ENCODE measurements at regions not wholly inside any gene's neighbourhood (a gene's known extent, or its start where the extent isn't known, plus 50 kb on each side); places are given as distances from the start of the nearest gene placed in this dataset.

DNA sequence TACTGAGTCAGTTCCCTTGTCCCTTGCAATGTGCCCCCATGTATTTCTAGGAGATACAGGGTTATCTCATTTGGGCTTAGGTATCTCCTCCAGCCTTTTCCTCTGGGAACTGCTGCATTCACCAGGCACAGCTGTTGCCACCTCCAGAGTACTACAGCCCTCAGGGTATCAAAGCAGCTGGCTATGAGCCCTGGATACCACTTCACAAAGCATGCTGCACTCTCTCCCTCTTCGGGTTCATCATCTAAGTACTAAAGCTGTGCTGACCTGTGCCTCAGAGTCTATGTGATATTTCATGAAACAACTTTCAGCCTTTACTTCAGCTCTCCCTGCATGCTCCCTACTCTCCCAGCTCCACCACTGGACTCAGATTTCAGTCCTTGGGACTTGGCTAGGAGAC lies 62.3 kb downstream of the CCDC185 start:
- in situ Hi-C loops (cut with MboI; ENCODE audit: low sequenced_read_pairs) (no loop called here), dilution Hi-C loops (cut with HindIII; ENCODE audit: low sequenced_read_pairs, unreplicated experiment) (no loop called here), intact Hi-C loops (cut with micrococcal nuclease) (no loop called here)
- no peaks in the 10 kb centered on the region for H3K9me1 ChIP-seq (ENCODE audit: insufficient read depth, low read length)
- H2BK20ac ChIP-seq (ENCODE audit: low read depth, low read length) = no peak overlapping the region
- H4K5ac ChIP-seq (ENCODE audit: low read depth, low read length) = no peak overlapping the region
- no peaks in the 10 kb centered on the region for H3K79me1 ChIP-seq (ENCODE audit: low read depth in 1 of 2, low read length in 2 of 2)
- no peaks in the 10 kb centered on the region for H3K36me3 ChIP-seq (ENCODE audit: control insufficient read depth, insufficient read depth, low read length)
- ChIA-PET POLR2A (ENCODE audit: unreplicated experiment) (no interaction called here), CTCF (no interaction called here)
- H3K9ac ChIP-seq (ENCODE audit: low read depth, low read length) = no peak overlapping the region
- no peak overlapping the region for H4K91ac ChIP-seq (ENCODE audit: insufficient read depth, low read depth, low read length)
- H3K9me3 ChIP-seq (ENCODE audit: control insufficient read depth, insufficient read depth, low read length) = no peaks in the 10 kb centered on the region
- H3K4me2 ChIP-seq (ENCODE audit: low read depth, low read length) = no peak overlapping the region
- no peak overlapping the region for H2AK9ac ChIP-seq (replicated peaks; ENCODE audit: low read depth, low read length, poor library complexity)
- H2AFZ ChIP-seq (replicated peaks; ENCODE audit: low read length, poor library complexity) = no peak overlapping the region
- no peak overlapping the region for H2BK15ac ChIP-seq (ENCODE audit: low read depth, low read length)
- no peak overlapping the region for H2BK120ac ChIP-seq (ENCODE audit: low read depth, low read length)
- H2AK5ac ChIP-seq (ENCODE audit: low read depth, low read length) = no peak overlapping the region
- H4K8ac ChIP-seq (ENCODE audit: low read depth in 2 of 2, low read length in 2 of 2) = no peak overlapping the region
- no peak overlapping the region for H2BK5ac ChIP-seq (ENCODE audit: low read depth, low read length, poor library complexity, severe bottlenecking)
- no CpG with 5 or more reads among the region's 1 CpG for WGBS, 2 experiments (ENCODE audit: extremely low coverage in 2 of 2, insufficient read length in 1 of 2)
- no TSS peak for BruUV-seq (replicated peaks)
- H3K4ac ChIP-seq (ENCODE audit: low read depth, low read length) = no peak overlapping the region
- no peak overlapping the region for H3K14ac ChIP-seq (replicated peaks; ENCODE audit: low read depth, low read length)
- no peak overlapping the region for H3K27ac ChIP-seq (ENCODE audit: insufficient read depth, low read length)
- no peak overlapping the region for H3K18ac ChIP-seq (ENCODE audit: low read depth, low read length)
- no peak for DNase-seq
- H3K23ac ChIP-seq (ENCODE audit: low read depth, low read length) = no peak overlapping the region
- TF ChIP-seq RCOR1 (IDR thresholded peaks at IDR 0.05; ENCODE audit: insufficient replicate concordance, low read length) = no peak
- no peak for TF ChIP-seq RAD21 (IDR thresholded peaks at IDR 0.05; ENCODE audit: low read length)
- no peak for TF ChIP-seq CHD1 (IDR thresholded peaks at IDR 0.05; ENCODE audit: low read depth, low read length)
- TF ChIP-seq MXI1 (IDR thresholded peaks at IDR 0.05; ENCODE audit: borderline replicate concordance, low read depth, low read length) = no peak
- TF ChIP-seq MAZ (IDR thresholded peaks at IDR 0.05; ENCODE audit: borderline replicate concordance, low read depth, low read length) = no peak
- TF ChIP-seq NFE2L2 (IDR thresholded peaks at IDR 0.05; ENCODE audit: low read depth, low read length) = no peak
- TF ChIP-seq MAFK (IDR thresholded peaks at IDR 0.05; ENCODE audit: low read depth, low read length) = no peak
- H3K56ac ChIP-seq (ENCODE audit: extremely low read depth, insufficient read depth, low read length) = no peak overlapping the region
- no peak overlapping the region for H3K4me3 ChIP-seq (ENCODE audit: insufficient read depth, low read depth, low read length)
- no peaks in the 10 kb centered on the region for H4K20me1 ChIP-seq (ENCODE audit: insufficient read depth, low read length)
- H3K27me3 ChIP-seq (ENCODE audit: control insufficient read depth, insufficient read depth, low read length) = peaks cover 16% of the 10 kb centered on the region
- no peaks in the 10 kb centered on the region for H3K4me1 ChIP-seq (ENCODE audit: control insufficient read depth, insufficient read depth, low read length)
- ATAC-seq (ENCODE audit: low read depth) = no peak

Measured in IMR-90 (cell line).